UCSD-AML1 (cell line): ENCODE measurements at regions not wholly inside any gene's neighbourhood (a gene's known extent, or its start where the extent isn't known, plus 50 kb on each side); places are given as distances from the start of the nearest gene placed in this dataset.
A peak's percentile ranks its signal among the peaks of the same experiment; 100 is the strongest.
"Not testable (repeated sequence)": the region's sequence is repeated elsewhere in the genome, so short reads cannot be mapped to it uniquely, and the experiment has no call there.

Source experiments
- DNase-seq: peaks from one replicate; lab custom pipeline; 2025; ENCODE audit not compliant: unreplicated experiment; lab: John Stamatoyannopoulos, UW

- no peak for DNase-seq
Measured at GRCh38 chr15:92705764-92706163, 50.2 kb upstream of the FAM174B start.

GRCh38 chr15:92706201-92706600 is 50.6 kb upstream of the FAM174B start:
- DNase-seq = no peak

- DNase-seq = no peak
Measured at GRCh38 chr15:92707880-92708551, 52.4 kb upstream of the FAM174B start.

- DNase-seq = no peak
Measured at GRCh38 chr15:92708635-92709034, 53.1 kb upstream of the FAM174B start.

- DNase-seq = no peak
Measured at GRCh38 chr15:92709110-92709790, 53.7 kb upstream of the FAM174B start.

GRCh38 chr15:92711457-92711831 is 55.9 kb upstream of the FAM174B start:
- no peak for DNase-seq

GRCh38 chr15:92714077-92714476 is 58.5 kb upstream of the FAM174B start:
- no peak for DNase-seq

- DNase-seq = peak; percentile 55
Measured at GRCh38 chr15:92714477-92715401, 59.2 kb upstream of the FAM174B start.

- no peak for DNase-seq
Measured at GRCh38 chr15:92715758-92716157, 60.2 kb upstream of the FAM174B start.

- DNase-seq = no peak
Measured at GRCh38 chr15:92719021-92719420, 63.4 kb upstream of the FAM174B start.

- no peak for DNase-seq
Measured at GRCh38 chr15:92724144-92724543, 68.6 kb upstream of the FAM174B start.

- no peak for DNase-seq
Measured at GRCh38 chr15:92725171-92725570, 69.6 kb upstream of the FAM174B start.

- DNase-seq = no peak
Measured at GRCh38 chr15:92728266-92728665, 72.7 kb upstream of the FAM174B start.

GRCh38 chr15:92733090-92733933 is 77.7 kb upstream of the FAM174B start:
- no peak for DNase-seq

GRCh38 chr15:92733934-92734521 is 78.5 kb upstream of the FAM174B start:
- no peak for DNase-seq

GRCh38 chr15:92739246-92739645 is 83.7 kb upstream of the FAM174B start:
- not testable (repeated sequence) for DNase-seq

- no peak for DNase-seq
Measured at GRCh38 chr15:92745845-92746271, 90.3 kb upstream of the FAM174B start.

GRCh38 chr15:92747047-92747446 is 91.5 kb upstream of the FAM174B start:
- no peak for DNase-seq

- DNase-seq = no peak
Measured at GRCh38 chr15:92749216-92749615, 93.6 kb upstream of the FAM174B start.

- DNase-seq = no peak
Measured at GRCh38 chr15:92749946-92750345, 94.4 kb upstream of the FAM174B start.
